GM06990 (cell line): ENCODE measurements at regions not wholly inside any gene's neighbourhood (a gene's known extent, or its start where the extent isn't known, plus 50 kb on each side); places are given as distances from the start of the nearest gene placed in this dataset.
"Not testable (repeated sequence)": the region's sequence is repeated elsewhere in the genome, so short reads cannot be mapped to it uniquely, and the experiment has no call there.

ENCODE experiments used
- DNase-seq: peaks from one replicate; pipeline ENCODE4 v3.0.0-alpha.2; 2011; ENCODE audit not compliant: insufficient read length; ENCODE audit errors: extremely low read depth
- H3K27me3 ChIP-seq: replicated peaks from 2 replicates; pipeline ENCODE4 v1.6.0; 2011; ENCODE audit warnings: low read length; ENCODE audit not compliant: control insufficient read depth, insufficient read depth
- H3K36me3 ChIP-seq: 2 replicates; pipeline ENCODE4 v1.5.1; 2011; ENCODE audit warnings: low read length; ENCODE audit not compliant: control insufficient read depth, insufficient read depth
- H3K4me3 ChIP-seq: replicated peaks from 2 replicates; pipeline ENCODE4 v1.5.1; 2011; ENCODE audit warnings: low read depth, mild to moderate bottlenecking, control low read depth, low read length
- TF ChIP-seq, protein P1 (sequence below): IDR thresholded peaks from 2 replicates; pipeline ENCODE4 v1.5.1; 2011; ENCODE audit warnings: low read length, control low read depth, mild to moderate bottlenecking, inconsistent platforms; ENCODE audit not compliant: insufficient read depth, poor library complexity, severe bottlenecking

DNA sequence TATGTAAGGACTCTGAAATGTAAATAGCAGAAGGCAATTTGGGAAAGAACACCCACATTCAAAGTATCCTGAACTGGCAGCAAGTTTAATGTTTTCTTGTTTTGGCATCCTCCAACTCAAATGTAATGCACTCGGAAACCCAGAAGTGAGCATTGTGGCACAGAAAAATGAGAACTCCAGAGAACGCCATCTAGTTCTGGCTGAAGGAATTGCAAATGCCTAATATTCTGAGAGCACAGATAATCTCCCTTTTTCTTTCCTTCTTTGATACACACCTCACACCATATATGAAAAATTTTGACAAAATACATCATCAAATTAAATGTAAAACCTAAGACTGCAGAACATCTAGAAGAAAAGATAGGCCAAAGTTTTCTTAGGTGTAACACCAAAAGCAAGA, 52.1 kb downstream of the PWWP3B start:
- H3K27me3 ChIP-seq, result no peaks in the 10 kb centered on the region
- no peak overlapping the region for H3K4me3 ChIP-seq
- no peaks in the 10 kb centered on the region for H3K36me3 ChIP-seq
- TF ChIP-seq, protein P1, sequence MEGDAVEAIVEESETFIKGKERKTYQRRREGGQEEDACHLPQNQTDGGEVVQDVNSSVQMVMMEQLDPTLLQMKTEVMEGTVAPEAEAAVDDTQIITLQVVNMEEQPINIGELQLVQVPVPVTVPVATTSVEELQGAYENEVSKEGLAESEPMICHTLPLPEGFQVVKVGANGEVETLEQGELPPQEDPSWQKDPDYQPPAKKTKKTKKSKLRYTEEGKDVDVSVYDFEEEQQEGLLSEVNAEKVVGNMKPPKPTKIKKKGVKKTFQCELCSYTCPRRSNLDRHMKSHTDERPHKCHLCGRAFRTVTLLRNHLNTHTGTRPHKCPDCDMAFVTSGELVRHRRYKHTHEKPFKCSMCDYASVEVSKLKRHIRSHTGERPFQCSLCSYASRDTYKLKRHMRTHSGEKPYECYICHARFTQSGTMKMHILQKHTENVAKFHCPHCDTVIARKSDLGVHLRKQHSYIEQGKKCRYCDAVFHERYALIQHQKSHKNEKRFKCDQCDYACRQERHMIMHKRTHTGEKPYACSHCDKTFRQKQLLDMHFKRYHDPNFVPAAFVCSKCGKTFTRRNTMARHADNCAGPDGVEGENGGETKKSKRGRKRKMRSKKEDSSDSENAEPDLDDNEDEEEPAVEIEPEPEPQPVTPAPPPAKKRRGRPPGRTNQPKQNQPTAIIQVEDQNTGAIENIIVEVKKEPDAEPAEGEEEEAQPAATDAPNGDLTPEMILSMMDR, result peak; percentile 37
- DNase-seq, result no peak

DNA sequence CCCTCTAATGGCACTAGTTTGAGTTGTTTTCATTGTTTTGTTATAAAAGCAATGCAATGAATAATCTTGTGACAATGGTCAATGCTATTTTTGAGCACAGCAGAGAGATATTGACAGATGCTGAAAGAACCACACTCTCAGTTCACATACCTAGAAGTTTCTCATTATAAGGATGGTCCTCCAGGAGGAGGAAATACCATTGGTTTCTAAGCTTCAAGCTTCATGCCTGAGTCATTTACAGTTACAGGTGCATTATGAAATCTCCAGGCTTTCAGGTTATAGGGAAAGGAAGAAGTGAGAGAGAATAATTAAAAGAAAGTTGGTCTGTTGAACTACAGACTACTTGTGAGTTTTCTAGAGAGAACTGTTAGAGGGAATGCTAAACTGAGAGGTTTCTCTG, 75.3 kb downstream of the PWWP3B start:
- Histone ChIP-seq H3K36me3 (no peaks in the 10 kb centered on the region), H3K4me3 (no peak overlapping the region), H3K27me3 (no peaks in the 10 kb centered on the region)
- TF ChIP-seq, protein P1, result no peak
- DNase-seq, result no peak

DNA sequence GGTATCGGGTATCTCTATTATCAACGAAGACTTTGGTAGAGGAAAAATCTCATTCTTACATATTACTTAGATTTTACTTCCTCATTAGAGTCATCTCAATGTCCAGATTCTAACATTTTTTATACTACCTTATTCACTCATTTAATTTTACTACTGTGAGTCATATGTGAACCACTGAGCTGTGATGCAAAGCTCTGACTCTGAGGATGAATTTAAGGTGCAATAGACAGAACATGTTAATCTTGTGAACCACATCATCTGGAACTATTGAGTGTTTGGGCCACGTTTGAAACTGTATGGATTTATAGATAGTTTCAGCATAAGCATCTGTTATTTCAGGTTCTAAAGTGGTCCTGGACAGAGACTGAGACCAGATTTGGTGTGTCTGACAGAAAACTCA, 78.4 kb downstream of the PWWP3B start:
- Histone ChIP-seq H3K27me3 (no peaks in the 10 kb centered on the region), H3K4me3 (no peak overlapping the region), H3K36me3 (no peaks in the 10 kb centered on the region)
- DNase-seq, result no peak
- TF ChIP-seq, protein P1, result no peak

DNA sequence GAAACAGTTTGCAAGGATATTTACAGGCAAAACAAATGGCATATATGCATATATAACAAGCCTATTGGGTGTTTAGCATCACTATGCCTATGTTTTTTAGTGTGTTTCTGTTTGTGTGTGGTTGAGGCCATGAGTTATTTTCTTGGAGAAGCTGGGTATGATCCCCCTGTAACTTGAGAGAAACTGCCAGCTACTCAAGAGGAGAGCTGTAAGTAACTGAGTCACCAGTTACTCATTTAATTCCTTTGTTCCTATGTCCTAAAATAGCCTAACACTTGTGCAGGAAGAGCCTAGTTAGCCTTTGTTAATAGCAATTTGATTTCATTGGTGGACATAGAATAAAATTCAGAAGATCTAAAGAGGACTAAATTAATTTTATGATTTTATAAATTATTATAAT, 79.1 kb downstream of the PWWP3B start:
- no peak for DNase-seq
- Histone ChIP-seq H3K36me3 (no peaks in the 10 kb centered on the region), H3K4me3 (no peak overlapping the region), H3K27me3 (no peaks in the 10 kb centered on the region)
- TF ChIP-seq, protein P1, result no peak

DNA sequence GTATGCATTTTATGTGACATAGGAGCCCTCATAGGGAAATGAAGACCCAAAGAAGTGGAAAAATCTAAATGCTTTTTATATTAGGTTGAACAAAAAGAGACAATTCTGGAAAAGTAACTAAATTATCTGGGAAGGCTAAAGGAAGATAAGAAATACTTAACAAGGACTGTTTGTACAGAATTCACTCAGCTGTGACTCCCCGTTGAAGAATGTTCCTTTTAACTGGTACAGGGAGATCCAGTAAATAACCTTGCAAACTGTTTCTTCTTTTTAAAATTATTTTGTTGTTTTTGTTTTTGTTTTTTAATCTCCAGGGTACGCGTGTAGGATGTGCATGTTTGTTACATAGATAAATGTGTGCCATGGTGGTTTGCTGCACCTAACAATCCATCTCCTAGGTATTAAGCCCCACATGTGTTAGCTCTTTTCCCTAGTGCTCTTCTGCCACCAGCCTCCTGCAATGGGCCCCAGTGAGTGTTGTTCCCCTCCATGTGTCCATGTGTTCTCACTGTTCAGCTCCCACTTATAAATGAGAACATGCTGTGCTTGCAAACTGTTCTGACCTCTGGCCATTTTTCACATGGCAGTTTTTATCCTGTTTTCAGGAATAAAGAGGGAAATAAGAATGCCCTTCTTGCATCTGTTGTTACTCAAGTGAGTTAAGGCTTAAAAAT, 81.7 kb downstream of the PWWP3B start:
- TF ChIP-seq, protein P1, result no peak
- no peak overlapping the region for H3K4me3 ChIP-seq
- no peaks in the 10 kb centered on the region for H3K36me3 ChIP-seq
- no peaks in the 10 kb centered on the region for H3K27me3 ChIP-seq
- DNase-seq, result no peak

DNA sequence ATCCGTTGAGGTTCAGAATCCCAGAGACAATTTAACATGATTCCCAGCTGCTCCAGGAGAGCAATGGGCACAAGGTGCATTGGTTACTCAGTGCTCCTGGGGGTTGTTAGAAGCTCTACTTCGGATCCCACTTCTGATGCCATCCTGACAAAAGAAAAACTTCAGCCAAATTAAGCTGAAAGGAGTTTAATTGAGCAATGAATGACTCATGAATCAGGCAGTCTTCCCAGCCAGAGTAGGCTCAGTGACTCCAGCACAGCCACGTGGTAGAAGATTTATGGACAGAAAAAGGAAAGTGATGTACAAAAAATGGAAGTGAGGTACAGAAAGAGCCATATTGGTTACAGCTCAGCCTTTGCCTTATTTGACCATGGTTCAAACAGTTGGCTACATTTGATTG, 95.7 kb downstream of the PWWP3B start:
- Histone ChIP-seq H3K27me3 (no peaks in the 10 kb centered on the region), H3K36me3 (no peaks in the 10 kb centered on the region), H3K4me3 (no peak overlapping the region)
- TF ChIP-seq, protein P1, result no peak
- no peak for DNase-seq

DNA sequence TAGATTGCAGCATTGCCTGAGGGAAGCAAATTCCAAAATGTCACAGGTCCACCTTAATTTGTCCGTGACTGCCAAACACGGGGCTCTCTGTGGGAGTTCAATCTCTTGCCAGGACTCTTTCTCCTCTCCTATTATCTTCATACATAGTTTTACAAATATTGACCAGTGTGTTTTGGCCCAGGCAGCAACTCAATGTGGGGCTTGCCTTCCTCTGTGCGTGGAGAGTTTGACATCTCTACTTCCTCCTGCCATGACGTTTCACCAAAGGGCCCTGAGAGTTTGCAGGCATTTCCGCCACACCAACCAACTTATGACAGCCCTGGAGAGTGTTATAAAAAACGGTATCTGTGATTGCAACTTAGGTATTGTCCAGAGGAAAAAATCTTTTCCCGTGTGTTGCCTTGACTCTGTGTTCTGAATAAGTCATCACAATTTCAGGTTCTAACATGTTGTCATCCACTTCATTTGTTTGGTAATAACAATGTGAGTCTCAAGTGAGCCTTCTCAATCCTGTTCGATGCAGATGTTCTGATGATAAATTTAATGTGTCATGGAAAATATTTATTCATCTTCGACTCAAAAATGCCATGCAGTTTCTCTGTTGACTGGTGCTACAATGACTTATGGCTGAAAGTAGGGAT, 106.0 kb downstream of the PWWP3B start:
- not testable (repeated sequence) for H3K27me3 ChIP-seq, H3K4me3 ChIP-seq, DNase-seq, H3K36me3 ChIP-seq

DNA sequence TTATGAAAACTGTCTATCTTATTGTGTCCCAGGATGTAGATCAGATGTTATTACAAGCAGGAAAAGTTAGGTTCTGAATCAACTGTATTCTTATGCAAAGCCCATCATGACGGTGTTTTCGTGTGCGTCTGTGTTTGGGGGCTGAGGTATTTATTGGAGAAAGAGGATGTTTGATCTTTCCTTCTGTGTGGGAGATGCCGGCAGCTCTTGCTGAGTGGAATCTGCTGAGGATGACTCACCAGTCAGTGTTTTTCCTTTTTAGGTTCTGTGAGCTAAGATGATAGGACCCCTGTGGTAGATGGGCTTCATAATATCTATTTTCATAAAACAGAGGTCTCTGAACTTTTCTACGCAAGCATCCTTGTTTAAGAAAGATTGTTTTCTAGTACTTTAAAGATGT, 107.1 kb downstream of the PWWP3B start:
- DNase-seq, H3K4me3 ChIP-seq, H3K36me3 ChIP-seq, H3K27me3 ChIP-seq: not testable (repeated sequence)
